ENCODE measurements at regions not wholly inside any gene's neighbourhood (a gene's known extent, or its start where the extent isn't known, plus 50 kb on each side); places are given as distances from the start of the nearest gene placed in this dataset.

GRCh38 chr5:4182144-4182543 is 586.5 kb downstream of the IRX1 start:
- Histone ChIP-seq H3K27ac (ENCODE audit: low read depth, low read length) (no peak overlapping the region), H3K9me3 (ENCODE audit: low read length) (no peaks in the 10 kb centered on the region), H3K27me3 (ENCODE audit: control insufficient read depth in 1 of 2, insufficient read depth in 2 of 2, low read length in 2 of 2) (no peaks in the 10 kb centered on the region), H3K4me1 (ENCODE audit: insufficient read depth, low read length) (no peaks in the 10 kb centered on the region), H3K9ac (ENCODE audit: low read length) (no peak overlapping the region), H3K36me3 (ENCODE audit: insufficient read depth, low read length) (no peaks in the 10 kb centered on the region), H3K4me3 (ENCODE audit: low read depth in 1 of 2, low read length in 2 of 2) (no peak overlapping the region)

- no peaks in the 10 kb centered on the region for H3K27me3 ChIP-seq (ENCODE audit: control insufficient read depth in 1 of 2, insufficient read depth in 2 of 2, low read length in 2 of 2)
- H3K4me1 ChIP-seq (ENCODE audit: insufficient read depth, low read length) = no peaks in the 10 kb centered on the region
- H3K27ac ChIP-seq (ENCODE audit: low read depth, low read length) = no peak overlapping the region
- no peaks in the 10 kb centered on the region for H3K9me3 ChIP-seq (ENCODE audit: low read length)
- no peak overlapping the region for H3K9ac ChIP-seq (ENCODE audit: low read length)
- H3K4me3 ChIP-seq (ENCODE audit: low read depth in 1 of 2, low read length in 2 of 2) = no peak overlapping the region
- H3K36me3 ChIP-seq (ENCODE audit: insufficient read depth, low read length) = no peaks in the 10 kb centered on the region
Observed at GRCh38 chr5:4185127-4185526, 589.5 kb downstream of the IRX1 start.

DNA sequence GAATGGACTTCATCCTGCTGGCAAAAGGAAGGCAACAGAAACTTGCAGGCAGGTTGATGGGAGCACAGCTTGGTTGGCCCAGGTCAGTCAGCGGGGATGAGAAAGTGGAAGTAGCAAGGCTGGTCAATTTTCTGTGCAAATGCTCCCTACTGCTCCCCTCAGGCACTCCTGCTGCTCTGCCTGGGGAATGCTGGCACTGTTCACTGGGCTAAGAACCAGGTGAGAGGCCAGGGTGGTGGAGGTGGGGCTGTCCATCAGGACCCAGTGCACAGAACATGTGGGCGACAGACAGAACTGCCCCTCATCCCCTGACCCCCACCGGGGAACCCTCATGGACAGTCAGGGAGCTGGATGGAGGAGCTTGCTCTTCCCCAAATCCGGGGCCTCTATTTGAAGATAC is 593.1 kb downstream of the IRX1 start:
- H3K36me3 ChIP-seq (ENCODE audit: insufficient read depth, low read length) = no peaks in the 10 kb centered on the region
- no peak overlapping the region for H3K4me3 ChIP-seq (ENCODE audit: low read depth in 1 of 2, low read length in 2 of 2)
- H3K9me3 ChIP-seq (ENCODE audit: low read length) = no peaks in the 10 kb centered on the region
- no peaks in the 10 kb centered on the region for H3K4me1 ChIP-seq (ENCODE audit: insufficient read depth, low read length)
- no peak overlapping the region for H3K9ac ChIP-seq (ENCODE audit: low read length)
- no peak overlapping the region for H3K27ac ChIP-seq (ENCODE audit: low read depth, low read length)
- H3K27me3 ChIP-seq (ENCODE audit: control insufficient read depth in 1 of 2, insufficient read depth in 2 of 2, low read length in 2 of 2) = no peaks in the 10 kb centered on the region

DNA sequence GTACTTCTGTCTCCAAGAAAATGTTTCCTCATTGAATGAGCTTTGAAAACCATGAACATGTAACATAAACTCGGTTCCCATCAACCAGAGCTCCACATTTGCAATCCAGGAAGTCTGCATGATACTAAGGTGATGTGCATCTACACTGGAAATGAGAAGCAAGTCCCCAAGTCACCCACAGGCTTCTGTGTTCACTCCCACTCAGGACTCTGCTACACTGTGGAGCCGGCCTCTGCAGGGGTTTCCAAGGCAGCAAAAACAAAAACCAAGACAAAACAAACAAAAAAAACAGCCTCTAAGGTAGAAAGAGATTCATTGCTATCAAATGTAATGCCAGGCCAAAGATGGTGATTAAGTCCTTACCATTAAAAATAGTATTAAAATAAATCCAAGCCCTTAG is 593.7 kb downstream of the IRX1 start:
- Histone ChIP-seq H3K4me1 (ENCODE audit: insufficient read depth, low read length) (no peaks in the 10 kb centered on the region), H3K36me3 (ENCODE audit: insufficient read depth, low read length) (no peaks in the 10 kb centered on the region), H3K27ac (ENCODE audit: low read depth, low read length) (no peak overlapping the region), H3K27me3 (ENCODE audit: control insufficient read depth in 1 of 2, insufficient read depth in 2 of 2, low read length in 2 of 2) (no peaks in the 10 kb centered on the region), H3K4me3 (ENCODE audit: low read depth in 1 of 2, low read length in 2 of 2) (no peak overlapping the region), H3K9ac (ENCODE audit: low read length) (no peak overlapping the region), H3K9me3 (ENCODE audit: low read length) (no peaks in the 10 kb centered on the region)

DNA sequence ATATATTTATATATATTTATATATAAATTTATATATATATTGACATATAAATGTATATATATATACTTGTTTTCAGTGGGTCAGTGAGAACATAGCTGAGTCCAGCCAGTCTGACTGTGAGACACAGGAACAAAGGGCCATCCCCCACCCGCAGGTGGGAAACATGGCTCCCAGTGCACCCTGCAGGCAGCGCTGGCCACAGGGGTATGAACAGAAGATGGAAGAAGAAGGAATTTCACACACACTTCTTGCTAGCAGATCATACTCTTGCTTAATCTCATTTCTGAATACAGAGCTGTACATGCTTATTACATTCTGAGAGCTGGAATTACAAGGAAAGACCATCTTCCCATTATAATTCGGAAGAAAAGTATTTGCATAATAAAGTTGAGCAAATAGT is 595.4 kb downstream of the IRX1 start:
- Histone ChIP-seq H3K9me3 (ENCODE audit: low read length) (no peaks in the 10 kb centered on the region), H3K27ac (ENCODE audit: low read depth, low read length) (no peak overlapping the region), H3K27me3 (ENCODE audit: control insufficient read depth in 1 of 2, insufficient read depth in 2 of 2, low read length in 2 of 2) (no peaks in the 10 kb centered on the region), H3K4me3 (ENCODE audit: low read depth in 1 of 2, low read length in 2 of 2) (no peak overlapping the region), H3K36me3 (ENCODE audit: insufficient read depth, low read length) (no peaks in the 10 kb centered on the region), H3K9ac (ENCODE audit: low read length) (no peak overlapping the region), H3K4me1 (ENCODE audit: insufficient read depth, low read length) (no peaks in the 10 kb centered on the region)

DNA sequence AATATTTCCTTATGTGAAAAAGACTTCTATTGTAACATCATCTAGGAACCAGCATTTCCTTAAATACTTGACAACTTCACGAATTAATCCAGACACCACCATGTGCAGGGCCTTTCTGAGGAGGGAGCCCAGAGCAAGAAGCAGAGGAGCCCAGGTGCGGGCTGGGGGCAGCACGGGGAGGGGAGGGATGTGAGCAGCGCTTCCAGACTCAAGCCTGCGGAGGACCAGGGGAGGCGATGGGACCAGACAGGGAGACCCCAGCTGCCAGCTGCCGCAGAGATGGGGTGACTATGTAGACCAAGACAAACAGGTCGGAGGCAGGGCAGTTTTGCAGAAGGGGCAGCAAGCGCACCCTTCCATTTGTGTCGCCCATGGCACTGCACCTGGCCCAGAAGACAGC is 596.1 kb downstream of the IRX1 start:
- H3K27me3 ChIP-seq (ENCODE audit: control insufficient read depth in 1 of 2, insufficient read depth in 2 of 2, low read length in 2 of 2) = no peaks in the 10 kb centered on the region
- H3K4me1 ChIP-seq (ENCODE audit: insufficient read depth, low read length) = no peaks in the 10 kb centered on the region
- no peak overlapping the region for H3K27ac ChIP-seq (ENCODE audit: low read depth, low read length)
- no peaks in the 10 kb centered on the region for H3K36me3 ChIP-seq (ENCODE audit: insufficient read depth, low read length)
- H3K4me3 ChIP-seq (ENCODE audit: low read depth in 1 of 2, low read length in 2 of 2) = no peak overlapping the region
- H3K9me3 ChIP-seq (ENCODE audit: low read length) = no peaks in the 10 kb centered on the region
- no peak overlapping the region for H3K9ac ChIP-seq (ENCODE audit: low read length)

DNA sequence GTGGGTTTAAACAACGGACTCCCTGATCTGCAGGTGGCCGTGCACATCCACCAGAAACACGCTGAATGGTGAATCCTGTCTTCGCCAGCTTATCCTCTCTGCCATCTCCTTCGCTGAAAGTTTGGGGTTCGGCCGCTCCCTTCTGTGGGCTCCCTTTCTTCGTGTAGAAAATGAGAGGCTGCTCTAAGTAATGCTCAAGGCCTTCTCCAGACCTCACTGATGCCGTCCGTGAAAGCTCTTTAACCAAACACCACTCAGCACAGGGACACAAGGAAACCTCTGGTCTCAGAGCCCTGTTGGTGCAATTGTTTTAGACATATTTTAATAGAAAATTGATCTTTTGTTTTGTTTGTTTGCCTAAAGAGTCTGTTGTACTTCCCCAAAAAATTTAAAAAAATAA is 596.5 kb downstream of the IRX1 start:
- Histone ChIP-seq H3K9ac (ENCODE audit: low read length) (no peak overlapping the region), H3K27me3 (ENCODE audit: control insufficient read depth in 1 of 2, insufficient read depth in 2 of 2, low read length in 2 of 2) (no peaks in the 10 kb centered on the region), H3K9me3 (ENCODE audit: low read length) (no peaks in the 10 kb centered on the region), H3K4me1 (ENCODE audit: insufficient read depth, low read length) (no peaks in the 10 kb centered on the region), H3K36me3 (ENCODE audit: insufficient read depth, low read length) (no peaks in the 10 kb centered on the region), H3K4me3 (ENCODE audit: low read depth in 1 of 2, low read length in 2 of 2) (no peak overlapping the region), H3K27ac (ENCODE audit: low read depth, low read length) (no peak overlapping the region)

GRCh38 chr5:4196744-4197143 is 601.1 kb downstream of the IRX1 start:
- no peak overlapping the region for H3K9ac ChIP-seq (ENCODE audit: low read length)
- no peaks in the 10 kb centered on the region for H3K4me1 ChIP-seq (ENCODE audit: insufficient read depth, low read length)
- no peak overlapping the region for H3K4me3 ChIP-seq (ENCODE audit: low read depth in 1 of 2, low read length in 2 of 2)
- no peak overlapping the region for H3K27ac ChIP-seq (ENCODE audit: low read depth, low read length)
- H3K27me3 ChIP-seq (ENCODE audit: control insufficient read depth in 1 of 2, insufficient read depth in 2 of 2, low read length in 2 of 2) = no peaks in the 10 kb centered on the region
- no peaks in the 10 kb centered on the region for H3K36me3 ChIP-seq (ENCODE audit: insufficient read depth, low read length)
- H3K9me3 ChIP-seq (ENCODE audit: low read length) = no peaks in the 10 kb centered on the region

DNA sequence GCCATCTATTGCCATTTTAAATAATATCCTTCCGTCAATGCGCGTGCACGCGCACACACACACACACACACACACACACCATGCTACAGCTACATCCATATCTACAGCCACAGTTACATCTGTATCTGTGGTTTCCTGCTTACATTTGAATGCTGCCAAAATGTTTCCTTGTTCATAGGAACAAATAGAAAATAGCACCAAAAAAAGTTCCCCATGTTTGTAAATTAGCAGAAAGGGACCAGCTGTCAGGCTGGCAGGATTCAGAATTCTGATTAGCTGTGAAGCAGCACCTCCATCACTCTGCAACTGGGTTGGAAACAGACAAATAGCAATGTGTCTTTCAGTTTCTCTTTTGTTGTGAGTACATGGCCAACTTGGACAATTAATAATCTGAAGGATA is 601.5 kb downstream of the IRX1 start:
- H3K27ac ChIP-seq (ENCODE audit: low read depth, low read length) = no peak overlapping the region
- no peaks in the 10 kb centered on the region for H3K4me1 ChIP-seq (ENCODE audit: insufficient read depth, low read length)
- no peaks in the 10 kb centered on the region for H3K9me3 ChIP-seq (ENCODE audit: low read length)
- H3K4me3 ChIP-seq (ENCODE audit: low read depth in 1 of 2, low read length in 2 of 2) = no peak overlapping the region
- H3K9ac ChIP-seq (ENCODE audit: low read length) = no peak overlapping the region
- no peaks in the 10 kb centered on the region for H3K36me3 ChIP-seq (ENCODE audit: insufficient read depth, low read length)
- no peaks in the 10 kb centered on the region for H3K27me3 ChIP-seq (ENCODE audit: control insufficient read depth in 1 of 2, insufficient read depth in 2 of 2, low read length in 2 of 2)

DNA sequence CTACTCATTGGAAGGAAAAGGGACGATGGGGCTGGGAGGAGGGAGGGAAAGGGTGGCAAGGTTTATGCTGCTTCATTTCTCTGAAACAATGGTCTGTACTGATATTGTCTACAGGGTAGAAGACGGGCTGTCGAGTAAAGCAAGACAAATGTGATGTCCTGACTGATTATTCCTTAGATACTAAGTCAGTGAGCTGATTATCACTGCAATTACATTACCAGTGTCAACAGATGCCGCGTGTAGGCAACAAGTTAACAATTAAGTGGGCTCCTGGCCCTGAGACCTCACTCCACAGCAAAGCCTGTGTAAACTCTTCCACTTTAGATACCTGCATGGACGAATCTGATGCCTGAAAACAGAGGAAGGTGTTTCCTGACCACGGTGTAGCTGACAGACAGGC is 602.8 kb downstream of the IRX1 start:
- H3K4me3 ChIP-seq (ENCODE audit: low read depth in 1 of 2, low read length in 2 of 2) = no peak overlapping the region
- H3K27ac ChIP-seq (ENCODE audit: low read depth, low read length) = no peak overlapping the region
- no peaks in the 10 kb centered on the region for H3K4me1 ChIP-seq (ENCODE audit: insufficient read depth, low read length)
- no peak overlapping the region for H3K9ac ChIP-seq (ENCODE audit: low read length)
- H3K36me3 ChIP-seq (ENCODE audit: insufficient read depth, low read length) = no peaks in the 10 kb centered on the region
- no peaks in the 10 kb centered on the region for H3K9me3 ChIP-seq (ENCODE audit: low read length)
- H3K27me3 ChIP-seq (ENCODE audit: control insufficient read depth in 1 of 2, insufficient read depth in 2 of 2, low read length in 2 of 2) = no peaks in the 10 kb centered on the region

DNA sequence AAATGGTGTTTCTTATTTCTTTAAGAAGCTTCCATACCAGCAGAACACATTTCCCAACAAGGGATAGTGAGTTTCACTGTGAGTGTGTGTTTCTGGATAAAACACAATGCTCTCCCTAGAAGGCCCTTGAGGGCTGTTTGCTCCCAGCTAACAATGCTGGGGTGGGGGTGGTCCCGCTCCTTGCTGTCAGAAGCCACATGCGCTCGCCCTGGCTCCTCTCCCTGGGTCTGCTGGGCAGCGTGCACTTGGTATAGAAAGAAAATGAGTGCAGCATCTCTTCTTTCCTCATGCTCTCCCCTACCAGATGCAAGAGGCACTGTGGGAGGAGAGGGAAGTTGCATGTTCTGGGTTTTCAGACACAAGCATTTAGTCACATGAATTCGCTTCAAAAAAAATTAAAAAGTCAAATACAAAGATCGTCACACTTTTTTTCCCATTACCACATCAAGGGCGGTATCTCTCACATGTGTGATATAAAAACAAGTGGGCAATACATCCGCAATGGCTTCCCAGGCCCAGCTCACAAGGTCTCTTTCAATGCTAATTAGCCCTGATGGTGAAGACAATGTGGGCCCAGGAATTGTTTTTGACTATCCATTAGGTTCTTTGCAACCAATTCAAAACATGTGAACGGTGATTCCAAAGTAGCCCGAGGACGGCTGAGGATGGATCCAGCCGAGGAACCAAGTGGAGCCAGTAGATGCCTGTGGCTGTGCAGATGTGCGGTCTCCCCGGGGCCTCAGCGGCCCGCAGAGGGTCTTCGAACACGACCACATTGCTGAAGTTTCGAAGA is 603.6 kb downstream of the IRX1 start:
- H3K27me3 ChIP-seq (ENCODE audit: control insufficient read depth in 1 of 2, insufficient read depth in 2 of 2, low read length in 2 of 2) = no peaks in the 10 kb centered on the region
- H3K27ac ChIP-seq (ENCODE audit: low read depth, low read length) = no peak overlapping the region
- no peaks in the 10 kb centered on the region for H3K36me3 ChIP-seq (ENCODE audit: insufficient read depth, low read length)
- no peak overlapping the region for H3K4me3 ChIP-seq (ENCODE audit: low read depth in 1 of 2, low read length in 2 of 2)
- no peaks in the 10 kb centered on the region for H3K4me1 ChIP-seq (ENCODE audit: insufficient read depth, low read length)
- no peak overlapping the region for H3K9ac ChIP-seq (ENCODE audit: low read length)
- H3K9me3 ChIP-seq (ENCODE audit: low read length) = no peaks in the 10 kb centered on the region

GRCh38 chr5:4203146-4203545 is 607.5 kb downstream of the IRX1 start:
- Histone ChIP-seq H3K27ac (ENCODE audit: low read depth, low read length) (no peak overlapping the region), H3K27me3 (ENCODE audit: control insufficient read depth in 1 of 2, insufficient read depth in 2 of 2, low read length in 2 of 2) (no peaks in the 10 kb centered on the region), H3K9ac (ENCODE audit: low read length) (no peak overlapping the region), H3K4me3 (ENCODE audit: low read depth in 1 of 2, low read length in 2 of 2) (no peak overlapping the region), H3K4me1 (ENCODE audit: insufficient read depth, low read length) (no peaks in the 10 kb centered on the region), H3K9me3 (ENCODE audit: low read length) (no peaks in the 10 kb centered on the region), H3K36me3 (ENCODE audit: insufficient read depth, low read length) (no peaks in the 10 kb centered on the region)

Data from muscle layer of colon (tissue), 2 donors.